HL-60 (cell line): ENCODE measurements at regions not wholly inside any gene's neighbourhood (a gene's known extent, or its start where the extent isn't known, plus 50 kb on each side); places are given as distances from the start of the nearest gene placed in this dataset.

Experiments used
- DNase-seq, 2 experiments: peaks; one replicate each; pipeline ENCODE4 v3.0.0-alpha.2; 2010 to 2020; ENCODE audit warnings: low read depth in 1 of 2, low spot score in 1 of 2
- H3K27ac ChIP-seq: fragments of 250-450 bp; sonication (Bioruptor Pico); replicated peaks from 2 replicates; pipeline ENCODE4 v1.5.1; 2020; ENCODE audit warnings: mild to moderate bottlenecking, moderate library complexity
- H3K27me3 ChIP-seq: fragments of 250-450 bp; sonication (Bioruptor Pico); 2 replicates; pipeline ENCODE4 v1.5.1; 2021; ENCODE audit warnings: mild to moderate bottlenecking, moderate library complexity; ENCODE audit not compliant: insufficient read depth, poor library complexity, severe bottlenecking
- H3K4me3 ChIP-seq: replicated peaks from 2 replicates; pipeline ENCODE4 v1.5.1; 2011; ENCODE audit warnings: mild to moderate bottlenecking, control low read depth, low read length; ENCODE audit not compliant: insufficient read depth
- GABPA ChIP-seq: IDR thresholded peaks from 2 replicates; pipeline ENCODE4 v1.6.1; 2012; ENCODE audit warnings: low read depth
- POLR2AphosphoS5 ChIP-seq: IDR thresholded peaks from 2 replicates; pipeline ENCODE4 v1.6.1; 2012; ENCODE audit warnings: low read depth
- SPI1 ChIP-seq: IDR thresholded peaks from 2 replicates; pipeline ENCODE4 v1.6.1; 2012; ENCODE audit warnings: low read depth, mild to moderate bottlenecking, borderline replicate concordance
- TF ChIP-seq, protein P1 (sequence below): IDR thresholded peaks from 2 replicates; pipeline ENCODE4 v1.6.1; 2012; ENCODE audit warnings: low read depth; ENCODE audit not compliant: insufficient replicate concordance
- TF ChIP-seq, protein P2 (sequence below): IDR thresholded peaks from one replicate; pipeline ENCODE4 v1.5.1; 2011; ENCODE audit warnings: low read length, control low read depth, inconsistent platforms; ENCODE audit not compliant: insufficient read depth

- Histone ChIP-seq H3K27ac (no peak overlapping the region), H3K27me3 (peaks cover 4% of the 10 kb centered on the region), H3K4me3 (no peak overlapping the region)
- DNase-seq: no peak
- TF ChIP-seq GABPA: no peak
- no peak for TF ChIP-seq SPI1
Measured at GRCh38 chr5:37971483-37972024, 131.7 kb upstream of the GDNF start.

- no peak for DNase-seq
- peaks cover 2% of the 10 kb centered on the region for H3K27me3 ChIP-seq
- no peak overlapping the region for H3K4me3 ChIP-seq
- TF ChIP-seq, protein P1, sequence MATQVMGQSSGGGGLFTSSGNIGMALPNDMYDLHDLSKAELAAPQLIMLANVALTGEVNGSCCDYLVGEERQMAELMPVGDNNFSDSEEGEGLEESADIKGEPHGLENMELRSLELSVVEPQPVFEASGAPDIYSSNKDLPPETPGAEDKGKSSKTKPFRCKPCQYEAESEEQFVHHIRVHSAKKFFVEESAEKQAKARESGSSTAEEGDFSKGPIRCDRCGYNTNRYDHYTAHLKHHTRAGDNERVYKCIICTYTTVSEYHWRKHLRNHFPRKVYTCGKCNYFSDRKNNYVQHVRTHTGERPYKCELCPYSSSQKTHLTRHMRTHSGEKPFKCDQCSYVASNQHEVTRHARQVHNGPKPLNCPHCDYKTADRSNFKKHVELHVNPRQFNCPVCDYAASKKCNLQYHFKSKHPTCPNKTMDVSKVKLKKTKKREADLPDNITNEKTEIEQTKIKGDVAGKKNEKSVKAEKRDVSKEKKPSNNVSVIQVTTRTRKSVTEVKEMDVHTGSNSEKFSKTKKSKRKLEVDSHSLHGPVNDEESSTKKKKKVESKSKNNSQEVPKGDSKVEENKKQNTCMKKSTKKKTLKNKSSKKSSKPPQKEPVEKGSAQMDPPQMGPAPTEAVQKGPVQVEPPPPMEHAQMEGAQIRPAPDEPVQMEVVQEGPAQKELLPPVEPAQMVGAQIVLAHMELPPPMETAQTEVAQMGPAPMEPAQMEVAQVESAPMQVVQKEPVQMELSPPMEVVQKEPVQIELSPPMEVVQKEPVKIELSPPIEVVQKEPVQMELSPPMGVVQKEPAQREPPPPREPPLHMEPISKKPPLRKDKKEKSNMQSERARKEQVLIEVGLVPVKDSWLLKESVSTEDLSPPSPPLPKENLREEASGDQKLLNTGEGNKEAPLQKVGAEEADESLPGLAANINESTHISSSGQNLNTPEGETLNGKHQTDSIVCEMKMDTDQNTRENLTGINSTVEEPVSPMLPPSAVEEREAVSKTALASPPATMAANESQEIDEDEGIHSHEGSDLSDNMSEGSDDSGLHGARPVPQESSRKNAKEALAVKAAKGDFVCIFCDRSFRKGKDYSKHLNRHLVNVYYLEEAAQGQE: no peak
- no peak for TF ChIP-seq SPI1
- no peak for TF ChIP-seq GABPA
- no peak for TF ChIP-seq POLR2AphosphoS5
- TF ChIP-seq, protein P2, sequence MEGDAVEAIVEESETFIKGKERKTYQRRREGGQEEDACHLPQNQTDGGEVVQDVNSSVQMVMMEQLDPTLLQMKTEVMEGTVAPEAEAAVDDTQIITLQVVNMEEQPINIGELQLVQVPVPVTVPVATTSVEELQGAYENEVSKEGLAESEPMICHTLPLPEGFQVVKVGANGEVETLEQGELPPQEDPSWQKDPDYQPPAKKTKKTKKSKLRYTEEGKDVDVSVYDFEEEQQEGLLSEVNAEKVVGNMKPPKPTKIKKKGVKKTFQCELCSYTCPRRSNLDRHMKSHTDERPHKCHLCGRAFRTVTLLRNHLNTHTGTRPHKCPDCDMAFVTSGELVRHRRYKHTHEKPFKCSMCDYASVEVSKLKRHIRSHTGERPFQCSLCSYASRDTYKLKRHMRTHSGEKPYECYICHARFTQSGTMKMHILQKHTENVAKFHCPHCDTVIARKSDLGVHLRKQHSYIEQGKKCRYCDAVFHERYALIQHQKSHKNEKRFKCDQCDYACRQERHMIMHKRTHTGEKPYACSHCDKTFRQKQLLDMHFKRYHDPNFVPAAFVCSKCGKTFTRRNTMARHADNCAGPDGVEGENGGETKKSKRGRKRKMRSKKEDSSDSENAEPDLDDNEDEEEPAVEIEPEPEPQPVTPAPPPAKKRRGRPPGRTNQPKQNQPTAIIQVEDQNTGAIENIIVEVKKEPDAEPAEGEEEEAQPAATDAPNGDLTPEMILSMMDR: no peak
- H3K27ac ChIP-seq: no peak overlapping the region
Measured at GRCh38 chr5:37966871-37967270, 127.0 kb upstream of the GDNF start.

DNA sequence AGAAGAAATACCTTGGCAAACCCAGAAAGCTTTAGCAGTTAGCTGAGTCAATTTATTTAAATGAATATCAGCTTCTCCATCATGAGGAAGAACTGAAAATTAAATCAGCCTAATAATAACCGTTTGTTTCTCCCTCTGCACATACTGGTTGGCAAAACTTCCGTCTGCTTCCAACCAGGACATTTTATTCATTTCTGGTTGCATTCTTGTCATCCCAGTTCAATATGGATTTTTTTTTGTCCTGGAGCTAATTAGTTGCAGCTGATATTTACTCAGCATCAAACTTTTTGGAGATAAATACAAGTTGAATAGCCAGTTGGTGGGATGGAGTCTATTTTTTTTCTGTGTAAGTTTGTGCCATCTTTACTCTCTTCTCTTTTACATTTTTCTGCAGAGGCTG lies 126.5 kb upstream of the GDNF start:
- peaks cover 2% of the 10 kb centered on the region for H3K27me3 ChIP-seq
- no peak for DNase-seq
- H3K4me3 ChIP-seq: no peak overlapping the region
- TF ChIP-seq, protein P1: no peak
- TF ChIP-seq SPI1: no peak
- no peak overlapping the region for H3K27ac ChIP-seq

- no peak for DNase-seq
Measured at GRCh38 chr5:37962389-37962788, 122.5 kb upstream of the GDNF start.

More at GRCh38 chr5:37962389-37962788, 122.5 kb upstream of the GDNF start:
- TF ChIP-seq, protein P2: no peak
- TF ChIP-seq SPI1: no peak
- TF ChIP-seq, protein P1: no peak
- no peak for TF ChIP-seq POLR2AphosphoS5
- TF ChIP-seq GABPA: no peak
- H3K27ac ChIP-seq: no peak overlapping the region
- H3K27me3 ChIP-seq: no peaks in the 10 kb centered on the region
- no peak overlapping the region for H3K4me3 ChIP-seq
